ENCODE measurements at regions not wholly inside any gene's neighbourhood (a gene's known extent, or its start where the extent isn't known, plus 50 kb on each side); places are given as distances from the start of the nearest gene placed in this dataset.
A peak's percentile ranks its signal among the peaks of the same experiment; 100 is the strongest.

DNA sequence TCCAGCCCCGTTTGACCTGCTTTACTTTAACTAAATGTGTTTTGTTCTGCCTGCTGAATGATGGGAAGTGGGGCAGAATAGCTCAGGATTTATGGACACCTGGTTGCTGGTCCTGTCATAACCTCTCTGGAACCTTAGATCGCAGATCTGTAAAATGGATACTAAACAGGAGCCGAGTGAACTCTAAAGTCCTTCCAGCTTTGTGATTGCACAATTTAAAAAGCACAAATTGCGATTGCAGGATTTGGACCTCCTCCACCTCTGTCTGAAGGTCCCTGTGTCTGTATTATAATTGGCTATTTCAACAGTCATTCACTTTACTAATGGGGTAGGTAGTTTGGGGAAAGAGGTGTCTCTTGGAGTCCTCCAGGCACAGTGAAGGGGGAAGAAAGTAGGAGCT, 220.4 kb downstream of the LY86 start (continued):
- TF ChIP-seq, protein P1, sequence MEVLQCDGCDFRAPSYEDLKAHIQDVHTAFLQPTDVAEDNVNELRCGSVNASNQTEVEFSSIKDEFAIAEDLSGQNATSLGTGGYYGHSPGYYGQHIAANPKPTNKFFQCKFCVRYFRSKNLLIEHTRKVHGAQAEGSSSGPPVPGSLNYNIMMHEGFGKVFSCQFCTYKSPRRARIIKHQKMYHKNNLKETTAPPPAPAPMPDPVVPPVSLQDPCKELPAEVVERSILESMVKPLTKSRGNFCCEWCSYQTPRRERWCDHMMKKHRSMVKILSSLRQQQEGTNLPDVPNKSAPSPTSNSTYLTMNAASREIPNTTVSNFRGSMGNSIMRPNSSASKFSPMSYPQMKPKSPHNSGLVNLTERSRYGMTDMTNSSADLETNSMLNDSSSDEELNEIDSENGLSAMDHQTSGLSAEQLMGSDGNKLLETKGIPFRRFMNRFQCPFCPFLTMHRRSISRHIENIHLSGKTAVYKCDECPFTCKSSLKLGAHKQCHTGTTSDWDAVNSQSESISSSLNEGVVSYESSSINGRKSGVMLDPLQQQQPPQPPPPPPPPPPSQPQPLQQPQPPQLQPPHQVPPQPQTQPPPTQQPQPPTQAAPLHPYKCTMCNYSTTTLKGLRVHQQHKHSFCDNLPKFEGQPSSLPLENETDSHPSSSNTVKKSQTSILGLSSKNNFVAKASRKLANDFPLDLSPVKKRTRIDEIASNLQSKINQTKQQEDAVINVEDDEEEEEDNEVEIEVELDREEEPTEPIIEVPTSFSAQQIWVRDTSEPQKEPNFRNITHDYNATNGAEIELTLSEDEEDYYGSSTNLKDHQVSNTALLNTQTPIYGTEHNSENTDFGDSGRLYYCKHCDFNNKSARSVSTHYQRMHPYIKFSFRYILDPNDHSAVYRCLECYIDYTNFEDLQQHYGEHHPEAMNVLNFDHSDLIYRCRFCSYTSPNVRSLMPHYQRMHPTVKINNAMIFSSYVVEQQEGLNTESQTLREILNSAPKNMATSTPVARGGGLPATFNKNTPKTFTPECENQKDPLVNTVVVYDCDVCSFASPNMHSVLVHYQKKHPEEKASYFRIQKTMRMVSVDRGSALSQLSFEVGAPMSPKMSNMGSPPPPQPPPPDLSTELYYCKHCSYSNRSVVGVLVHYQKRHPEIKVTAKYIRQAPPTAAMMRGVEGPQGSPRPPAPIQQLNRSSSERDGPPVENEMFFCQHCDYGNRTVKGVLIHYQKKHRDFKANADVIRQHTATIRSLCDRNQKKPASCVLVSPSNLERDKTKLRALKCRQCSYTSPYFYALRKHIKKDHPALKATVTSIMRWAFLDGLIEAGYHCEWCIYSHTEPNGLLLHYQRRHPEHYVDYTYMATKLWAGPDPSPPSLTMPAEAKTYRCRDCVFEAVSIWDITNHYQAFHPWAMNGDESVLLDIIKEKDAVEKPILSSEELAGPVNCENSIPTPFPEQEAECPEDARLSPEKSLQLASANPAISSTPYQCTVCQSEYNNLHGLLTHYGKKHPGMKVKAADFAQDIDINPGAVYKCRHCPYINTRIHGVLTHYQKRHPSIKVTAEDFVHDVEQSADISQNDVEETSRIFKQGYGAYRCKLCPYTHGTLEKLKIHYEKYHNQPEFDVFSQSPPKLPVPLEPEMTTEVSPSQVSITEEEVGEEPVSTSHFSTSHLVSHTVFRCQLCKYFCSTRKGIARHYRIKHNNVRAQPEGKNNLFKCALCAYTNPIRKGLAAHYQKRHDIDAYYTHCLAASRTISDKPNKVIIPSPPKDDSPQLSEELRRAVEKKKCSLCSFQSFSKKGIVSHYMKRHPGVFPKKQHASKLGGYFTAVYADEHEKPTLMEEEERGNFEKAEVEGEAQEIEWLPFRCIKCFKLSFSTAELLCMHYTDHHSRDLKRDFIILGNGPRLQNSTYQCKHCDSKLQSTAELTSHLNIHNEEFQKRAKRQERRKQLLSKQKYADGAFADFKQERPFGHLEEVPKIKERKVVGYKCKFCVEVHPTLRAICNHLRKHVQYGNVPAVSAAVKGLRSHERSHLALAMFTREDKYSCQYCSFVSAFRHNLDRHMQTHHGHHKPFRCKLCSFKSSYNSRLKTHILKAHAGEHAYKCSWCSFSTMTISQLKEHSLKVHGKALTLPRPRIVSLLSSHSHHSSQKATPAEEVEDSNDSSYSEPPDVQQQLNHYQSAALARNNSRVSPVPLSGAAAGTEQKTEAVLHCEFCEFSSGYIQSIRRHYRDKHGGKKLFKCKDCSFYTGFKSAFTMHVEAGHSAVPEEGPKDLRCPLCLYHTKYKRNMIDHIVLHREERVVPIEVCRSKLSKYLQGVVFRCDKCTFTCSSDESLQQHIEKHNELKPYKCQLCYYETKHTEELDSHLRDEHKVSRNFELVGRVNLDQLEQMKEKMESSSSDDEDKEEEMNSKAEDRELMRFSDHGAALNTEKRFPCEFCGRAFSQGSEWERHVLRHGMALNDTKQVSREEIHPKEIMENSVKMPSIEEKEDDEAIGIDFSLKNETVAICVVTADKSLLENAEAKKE (CRISPR knock-in tag; IDR thresholded peaks at IDR 0.05) = no peak
- TF ChIP-seq JUNB (IDR thresholded peaks at IDR 0.05; ENCODE audit: unreplicated experiment) = no peak
- TF ChIP-seq EZH2phosphoT487 (IDR thresholded peaks at IDR 0.05; ENCODE audit: unreplicated experiment) = no peak
- TF ChIP-seq EZH2 (IDR thresholded peaks at IDR 0.05; ENCODE audit: low read depth, unreplicated experiment) = no peak
- TF ChIP-seq, protein P2, sequence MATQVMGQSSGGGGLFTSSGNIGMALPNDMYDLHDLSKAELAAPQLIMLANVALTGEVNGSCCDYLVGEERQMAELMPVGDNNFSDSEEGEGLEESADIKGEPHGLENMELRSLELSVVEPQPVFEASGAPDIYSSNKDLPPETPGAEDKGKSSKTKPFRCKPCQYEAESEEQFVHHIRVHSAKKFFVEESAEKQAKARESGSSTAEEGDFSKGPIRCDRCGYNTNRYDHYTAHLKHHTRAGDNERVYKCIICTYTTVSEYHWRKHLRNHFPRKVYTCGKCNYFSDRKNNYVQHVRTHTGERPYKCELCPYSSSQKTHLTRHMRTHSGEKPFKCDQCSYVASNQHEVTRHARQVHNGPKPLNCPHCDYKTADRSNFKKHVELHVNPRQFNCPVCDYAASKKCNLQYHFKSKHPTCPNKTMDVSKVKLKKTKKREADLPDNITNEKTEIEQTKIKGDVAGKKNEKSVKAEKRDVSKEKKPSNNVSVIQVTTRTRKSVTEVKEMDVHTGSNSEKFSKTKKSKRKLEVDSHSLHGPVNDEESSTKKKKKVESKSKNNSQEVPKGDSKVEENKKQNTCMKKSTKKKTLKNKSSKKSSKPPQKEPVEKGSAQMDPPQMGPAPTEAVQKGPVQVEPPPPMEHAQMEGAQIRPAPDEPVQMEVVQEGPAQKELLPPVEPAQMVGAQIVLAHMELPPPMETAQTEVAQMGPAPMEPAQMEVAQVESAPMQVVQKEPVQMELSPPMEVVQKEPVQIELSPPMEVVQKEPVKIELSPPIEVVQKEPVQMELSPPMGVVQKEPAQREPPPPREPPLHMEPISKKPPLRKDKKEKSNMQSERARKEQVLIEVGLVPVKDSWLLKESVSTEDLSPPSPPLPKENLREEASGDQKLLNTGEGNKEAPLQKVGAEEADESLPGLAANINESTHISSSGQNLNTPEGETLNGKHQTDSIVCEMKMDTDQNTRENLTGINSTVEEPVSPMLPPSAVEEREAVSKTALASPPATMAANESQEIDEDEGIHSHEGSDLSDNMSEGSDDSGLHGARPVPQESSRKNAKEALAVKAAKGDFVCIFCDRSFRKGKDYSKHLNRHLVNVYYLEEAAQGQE (IDR thresholded peaks at IDR 0.05; ENCODE audit: unreplicated experiment) = no peak

DNA sequence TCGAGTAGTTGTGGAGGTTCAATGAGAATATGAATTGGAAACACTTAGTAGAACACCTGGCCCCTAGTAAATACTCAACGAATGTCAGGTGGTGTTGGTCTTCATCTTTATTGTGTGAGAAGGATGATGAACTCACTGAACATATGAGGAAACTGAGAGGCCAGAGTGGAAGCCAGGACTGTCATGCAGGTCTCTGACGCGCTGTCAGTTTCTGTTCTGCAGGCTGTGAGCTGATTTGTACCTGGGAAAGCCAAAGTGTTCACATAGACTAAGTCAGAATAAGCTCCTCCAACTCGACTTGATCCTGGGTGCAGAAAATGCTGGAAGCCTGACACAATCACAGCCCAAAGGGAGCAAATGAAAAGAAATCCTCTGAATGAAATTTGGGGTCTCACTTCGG, 222.2 kb downstream of the LY86 start:
- Mint-ChIP-seq H3K27me3 (ENCODE audit: insufficient read depth, low read depth, poor library complexity) (peaks cover 2% of the 10 kb centered on the region), H3K4me1 (peaks cover 33% of the 10 kb centered on the region), H3K36me3 (ENCODE audit: low read depth) (no peaks in the 10 kb centered on the region), H3K4me3 (no peak overlapping the region), H3K9me3 (no peaks in the 10 kb centered on the region), H3K27ac (no peak overlapping the region; the same call in 1 of the 2 replicates)
- H3K27ac ChIP-seq (ENCODE audit: low read depth) = no peak overlapping the region
- no peaks in the 10 kb centered on the region for H3K9me2 ChIP-seq (ENCODE audit: insufficient read depth)
- no peaks in the 10 kb centered on the region for H3K27me3 ChIP-seq (ENCODE audit: insufficient read depth)
- H3K4me1 ChIP-seq (ENCODE audit: insufficient read depth) = peaks cover 11% of the 10 kb centered on the region
- no peak overlapping the region; the same call in 1 of the 2 replicates for H2AFZ ChIP-seq
- no peaks in the 10 kb centered on the region for H4K20me1 ChIP-seq (replicated peaks; ENCODE audit: insufficient read depth)
- ATAC-seq = no peak
- H3K36me3 ChIP-seq (ENCODE audit: insufficient read depth) = no peaks in the 10 kb centered on the region
- 0 out of 2 replicates have a peak overlapping the region, but pooled peaks have one; percentile 1 for H3K4me2 ChIP-seq
- no peaks in the 10 kb centered on the region for H3F3A ChIP-seq (replicated peaks; ENCODE audit: low read depth)
- H3K4me3 ChIP-seq = no peak overlapping the region
- DNase-seq (ENCODE audit: low spot score) = no peak
- H3K79me2 ChIP-seq (replicated peaks; ENCODE audit: insufficient read depth) = no peaks in the 10 kb centered on the region
- TF ChIP-seq, protein P2 (IDR thresholded peaks at IDR 0.05; ENCODE audit: unreplicated experiment) = no peak
- TF ChIP-seq ZNF331 (CRISPR knock-in tag; IDR thresholded peaks at IDR 0.05; ENCODE audit: low read depth) = no peak
